WTC11 (cell line): ENCODE measurements at regions not wholly inside any gene's neighbourhood (a gene's known extent, or its start where the extent isn't known, plus 50 kb on each side); places are given as distances from the start of the nearest gene placed in this dataset.

Source experiments
- FOXJ3 ChIP-seq: sonication (generic); formaldehyde crosslinking; IDR thresholded peaks from 2 replicates; pipeline ENCODE4 v1.9.0; 2021; ENCODE audit warnings: missing genetic modification reagents, mild to moderate bottlenecking, borderline replicate concordance
- GABPB1 ChIP-seq: sonication (generic); formaldehyde crosslinking; IDR thresholded peaks from 2 replicates; pipeline ENCODE4 v1.8.1; 2023; ENCODE audit warnings: mild to moderate bottlenecking, missing genetic modification reagents
- JUN ChIP-seq: sonication (generic); formaldehyde crosslinking; IDR thresholded peaks from 2 replicates; pipeline ENCODE4 v1.8.0; 2023; ENCODE audit warnings: mild to moderate bottlenecking, missing genetic modification reagents
- SP1 ChIP-seq: sonication (generic); formaldehyde crosslinking; conservative IDR thresholded peaks from 2 replicates; pipeline ENCODE4 v1.8.1; 2022; ENCODE audit warnings: missing genetic modification reagents
- TEAD4 ChIP-seq: sonication (generic); formaldehyde crosslinking; IDR thresholded peaks from 2 replicates; pipeline ENCODE4 v1.8.0; 2022; ENCODE audit warnings: mild to moderate bottlenecking, missing genetic modification reagents
- ZBTB21 ChIP-seq: sonication (generic); formaldehyde crosslinking; IDR thresholded peaks from 2 replicates; pipeline ENCODE4 v1.8.1; 2023; ENCODE audit warnings: mild to moderate bottlenecking, missing genetic modification reagents, borderline replicate concordance
- ZNF121 ChIP-seq: sonication (generic); formaldehyde crosslinking; IDR thresholded peaks from 2 replicates; pipeline ENCODE4 v1.8.0; 2023; ENCODE audit warnings: missing genetic modification reagents
- TF ChIP-seq, protein P1 (sequence below): fragments of 200-600 bp; IDR thresholded peaks from 2 replicates; pipeline ENCODE4 v1.8.0; 2022; ENCODE audit warnings: antibody characterized with exemption
- TF ChIP-seq, protein P2 (sequence below): sonication (generic); formaldehyde crosslinking; IDR thresholded peaks from 2 replicates; pipeline ENCODE4 v1.8.0; 2022; ENCODE audit warnings: missing genetic modification reagents
- TF ChIP-seq, protein P3 (sequence below): sonication (generic); formaldehyde crosslinking; conservative IDR thresholded peaks from 2 replicates; pipeline ENCODE4 v1.8.1; 2023; ENCODE audit warnings: mild to moderate bottlenecking, low read depth, missing genetic modification reagents, moderate library complexity
- TF ChIP-seq, protein P4 (sequence below): sonication (generic); formaldehyde crosslinking; IDR thresholded peaks from 2 replicates; pipeline ENCODE4 v1.8.1; 2023; ENCODE audit warnings: mild to moderate bottlenecking, moderate library complexity, missing genetic modification reagents
- TF ChIP-seq, protein P5 (sequence below): sonication (generic); formaldehyde crosslinking; IDR thresholded peaks from 2 replicates; pipeline ENCODE4 v1.8.0; 2022; ENCODE audit warnings: mild to moderate bottlenecking, missing genetic modification reagents
- TF ChIP-seq, protein P6 (sequence below): sonication (generic); formaldehyde crosslinking; IDR thresholded peaks from 2 replicates; pipeline ENCODE4 v1.8.1; 2022; ENCODE audit warnings: mild to moderate bottlenecking, moderate library complexity, missing genetic modification reagents
- TF ChIP-seq, protein P7 (sequence below): sonication (generic); formaldehyde crosslinking; IDR thresholded peaks from 2 replicates; pipeline ENCODE4 v1.8.0; 2022; ENCODE audit warnings: mild to moderate bottlenecking, missing genetic modification reagents

DNA sequence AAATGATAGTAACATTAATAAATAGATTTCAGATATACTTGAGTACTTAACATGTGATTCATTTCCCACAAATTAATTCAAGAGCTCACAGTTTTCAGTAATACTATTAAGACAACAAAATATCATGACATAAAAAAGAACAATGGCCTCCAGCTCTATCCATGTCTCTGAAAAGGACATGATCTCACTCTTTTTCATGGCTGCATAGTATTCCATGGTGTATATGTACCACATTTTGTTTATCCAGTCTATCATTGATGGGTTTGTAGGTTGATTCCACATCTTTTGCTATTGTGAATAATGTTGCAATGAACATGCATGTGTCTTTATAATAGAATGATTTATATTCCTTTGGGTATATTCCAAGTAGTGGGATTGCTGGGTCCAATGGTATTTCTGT lies 1012.8 kb upstream of the ALCAM start:
- TF ChIP-seq ZBTB21 (CRISPR knock-in tag) (no peak), SP1 (CRISPR knock-in tag) (no peak), ZNF121 (CRISPR knock-in tag) (no peak), TEAD4 (no peak), GABPB1 (no peak), JUN (CRISPR knock-in tag) (no peak), FOXJ3 (CRISPR knock-in tag) (no peak)
- TF ChIP-seq, protein P1, sequence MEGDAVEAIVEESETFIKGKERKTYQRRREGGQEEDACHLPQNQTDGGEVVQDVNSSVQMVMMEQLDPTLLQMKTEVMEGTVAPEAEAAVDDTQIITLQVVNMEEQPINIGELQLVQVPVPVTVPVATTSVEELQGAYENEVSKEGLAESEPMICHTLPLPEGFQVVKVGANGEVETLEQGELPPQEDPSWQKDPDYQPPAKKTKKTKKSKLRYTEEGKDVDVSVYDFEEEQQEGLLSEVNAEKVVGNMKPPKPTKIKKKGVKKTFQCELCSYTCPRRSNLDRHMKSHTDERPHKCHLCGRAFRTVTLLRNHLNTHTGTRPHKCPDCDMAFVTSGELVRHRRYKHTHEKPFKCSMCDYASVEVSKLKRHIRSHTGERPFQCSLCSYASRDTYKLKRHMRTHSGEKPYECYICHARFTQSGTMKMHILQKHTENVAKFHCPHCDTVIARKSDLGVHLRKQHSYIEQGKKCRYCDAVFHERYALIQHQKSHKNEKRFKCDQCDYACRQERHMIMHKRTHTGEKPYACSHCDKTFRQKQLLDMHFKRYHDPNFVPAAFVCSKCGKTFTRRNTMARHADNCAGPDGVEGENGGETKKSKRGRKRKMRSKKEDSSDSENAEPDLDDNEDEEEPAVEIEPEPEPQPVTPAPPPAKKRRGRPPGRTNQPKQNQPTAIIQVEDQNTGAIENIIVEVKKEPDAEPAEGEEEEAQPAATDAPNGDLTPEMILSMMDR: no peak
- TF ChIP-seq, protein P2, sequence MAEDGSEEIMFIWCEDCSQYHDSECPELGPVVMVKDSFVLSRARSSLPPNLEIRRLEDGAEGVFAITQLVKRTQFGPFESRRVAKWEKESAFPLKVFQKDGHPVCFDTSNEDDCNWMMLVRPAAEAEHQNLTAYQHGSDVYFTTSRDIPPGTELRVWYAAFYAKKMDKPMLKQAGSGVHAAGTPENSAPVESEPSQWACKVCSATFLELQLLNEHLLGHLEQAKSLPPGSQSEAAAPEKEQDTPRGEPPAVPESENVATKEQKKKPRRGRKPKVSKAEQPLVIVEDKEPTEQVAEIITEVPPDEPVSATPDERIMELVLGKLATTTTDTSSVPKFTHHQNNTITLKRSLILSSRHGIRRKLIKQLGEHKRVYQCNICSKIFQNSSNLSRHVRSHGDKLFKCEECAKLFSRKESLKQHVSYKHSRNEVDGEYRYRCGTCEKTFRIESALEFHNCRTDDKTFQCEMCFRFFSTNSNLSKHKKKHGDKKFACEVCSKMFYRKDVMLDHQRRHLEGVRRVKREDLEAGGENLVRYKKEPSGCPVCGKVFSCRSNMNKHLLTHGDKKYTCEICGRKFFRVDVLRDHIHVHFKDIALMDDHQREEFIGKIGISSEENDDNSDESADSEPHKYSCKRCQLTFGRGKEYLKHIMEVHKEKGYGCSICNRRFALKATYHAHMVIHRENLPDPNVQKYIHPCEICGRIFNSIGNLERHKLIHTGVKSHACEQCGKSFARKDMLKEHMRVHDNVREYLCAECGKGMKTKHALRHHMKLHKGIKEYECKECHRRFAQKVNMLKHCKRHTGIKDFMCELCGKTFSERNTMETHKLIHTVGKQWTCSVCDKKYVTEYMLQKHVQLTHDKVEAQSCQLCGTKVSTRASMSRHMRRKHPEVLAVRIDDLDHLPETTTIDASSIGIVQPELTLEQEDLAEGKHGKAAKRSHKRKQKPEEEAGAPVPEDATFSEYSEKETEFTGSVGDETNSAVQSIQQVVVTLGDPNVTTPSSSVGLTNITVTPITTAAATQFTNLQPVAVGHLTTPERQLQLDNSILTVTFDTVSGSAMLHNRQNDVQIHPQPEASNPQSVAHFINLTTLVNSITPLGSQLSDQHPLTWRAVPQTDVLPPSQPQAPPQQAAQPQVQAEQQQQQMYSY (CRISPR knock-in tag): no peak
- TF ChIP-seq, protein P3, sequence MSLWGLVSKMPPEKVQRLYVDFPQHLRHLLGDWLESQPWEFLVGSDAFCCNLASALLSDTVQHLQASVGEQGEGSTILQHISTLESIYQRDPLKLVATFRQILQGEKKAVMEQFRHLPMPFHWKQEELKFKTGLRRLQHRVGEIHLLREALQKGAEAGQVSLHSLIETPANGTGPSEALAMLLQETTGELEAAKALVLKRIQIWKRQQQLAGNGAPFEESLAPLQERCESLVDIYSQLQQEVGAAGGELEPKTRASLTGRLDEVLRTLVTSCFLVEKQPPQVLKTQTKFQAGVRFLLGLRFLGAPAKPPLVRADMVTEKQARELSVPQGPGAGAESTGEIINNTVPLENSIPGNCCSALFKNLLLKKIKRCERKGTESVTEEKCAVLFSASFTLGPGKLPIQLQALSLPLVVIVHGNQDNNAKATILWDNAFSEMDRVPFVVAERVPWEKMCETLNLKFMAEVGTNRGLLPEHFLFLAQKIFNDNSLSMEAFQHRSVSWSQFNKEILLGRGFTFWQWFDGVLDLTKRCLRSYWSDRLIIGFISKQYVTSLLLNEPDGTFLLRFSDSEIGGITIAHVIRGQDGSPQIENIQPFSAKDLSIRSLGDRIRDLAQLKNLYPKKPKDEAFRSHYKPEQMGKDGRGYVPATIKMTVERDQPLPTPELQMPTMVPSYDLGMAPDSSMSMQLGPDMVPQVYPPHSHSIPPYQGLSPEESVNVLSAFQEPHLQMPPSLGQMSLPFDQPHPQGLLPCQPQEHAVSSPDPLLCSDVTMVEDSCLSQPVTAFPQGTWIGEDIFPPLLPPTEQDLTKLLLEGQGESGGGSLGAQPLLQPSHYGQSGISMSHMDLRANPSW (CRISPR knock-in tag): no peak
- TF ChIP-seq, protein P4, sequence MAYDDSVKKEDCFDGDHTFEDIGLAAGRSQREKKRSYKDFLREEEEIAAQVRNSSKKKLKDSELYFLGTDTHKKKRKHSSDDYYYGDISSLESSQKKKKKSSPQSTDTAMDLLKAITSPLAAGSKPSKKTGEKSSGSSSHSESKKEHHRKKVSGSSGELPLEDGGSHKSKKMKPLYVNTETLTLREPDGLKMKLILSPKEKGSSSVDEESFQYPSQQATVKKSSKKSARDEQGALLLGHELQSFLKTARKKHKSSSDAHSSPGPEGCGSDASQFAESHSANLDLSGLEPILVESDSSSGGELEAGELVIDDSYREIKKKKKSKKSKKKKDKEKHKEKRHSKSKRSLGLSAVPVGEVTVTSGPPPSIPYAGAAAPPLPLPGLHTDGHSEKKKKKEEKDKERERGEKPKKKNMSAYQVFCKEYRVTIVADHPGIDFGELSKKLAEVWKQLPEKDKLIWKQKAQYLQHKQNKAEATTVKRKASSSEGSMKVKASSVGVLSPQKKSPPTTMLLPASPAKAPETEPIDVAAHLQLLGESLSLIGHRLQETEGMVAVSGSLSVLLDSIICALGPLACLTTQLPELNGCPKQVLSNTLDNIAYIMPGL (CRISPR knock-in tag): no peak
- TF ChIP-seq, protein P5, sequence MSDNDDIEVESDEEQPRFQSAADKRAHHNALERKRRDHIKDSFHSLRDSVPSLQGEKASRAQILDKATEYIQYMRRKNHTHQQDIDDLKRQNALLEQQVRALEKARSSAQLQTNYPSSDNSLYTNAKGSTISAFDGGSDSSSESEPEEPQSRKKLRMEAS (CRISPR knock-in tag): no peak
- TF ChIP-seq, protein P6, sequence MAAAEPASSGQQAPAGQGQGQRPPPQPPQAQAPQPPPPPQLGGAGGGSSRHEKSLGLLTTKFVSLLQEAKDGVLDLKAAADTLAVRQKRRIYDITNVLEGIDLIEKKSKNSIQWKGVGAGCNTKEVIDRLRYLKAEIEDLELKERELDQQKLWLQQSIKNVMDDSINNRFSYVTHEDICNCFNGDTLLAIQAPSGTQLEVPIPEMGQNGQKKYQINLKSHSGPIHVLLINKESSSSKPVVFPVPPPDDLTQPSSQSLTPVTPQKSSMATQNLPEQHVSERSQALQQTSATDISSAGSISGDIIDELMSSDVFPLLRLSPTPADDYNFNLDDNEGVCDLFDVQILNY (CRISPR knock-in tag): no peak
- TF ChIP-seq, protein P7, sequence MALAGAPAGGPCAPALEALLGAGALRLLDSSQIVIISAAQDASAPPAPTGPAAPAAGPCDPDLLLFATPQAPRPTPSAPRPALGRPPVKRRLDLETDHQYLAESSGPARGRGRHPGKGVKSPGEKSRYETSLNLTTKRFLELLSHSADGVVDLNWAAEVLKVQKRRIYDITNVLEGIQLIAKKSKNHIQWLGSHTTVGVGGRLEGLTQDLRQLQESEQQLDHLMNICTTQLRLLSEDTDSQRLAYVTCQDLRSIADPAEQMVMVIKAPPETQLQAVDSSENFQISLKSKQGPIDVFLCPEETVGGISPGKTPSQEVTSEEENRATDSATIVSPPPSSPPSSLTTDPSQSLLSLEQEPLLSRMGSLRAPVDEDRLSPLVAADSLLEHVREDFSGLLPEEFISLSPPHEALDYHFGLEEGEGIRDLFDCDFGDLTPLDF: no peak
